CD4-positive, alpha-beta memory T cell (primary cell): ENCODE measurements at regions not wholly inside any gene's neighbourhood (a gene's known extent, or its start where the extent isn't known, plus 50 kb on each side); places are given as distances from the start of the nearest gene placed in this dataset.

Source experiments
- CTCF ChIA-PET: fragments of 350-600 bp; sonication (Branson Sonifier 250); formaldehyde crosslinking; loops from one replicate; lab custom pipeline; 2021; ENCODE audit warnings: inconsistent platforms; ENCODE audit not compliant: partially characterized antibody; lab: Charles Lee
- POLR2A ChIA-PET: fragments of 350-600 bp; sonication (Branson Sonifier 250); formaldehyde crosslinking; loops from one replicate; lab custom pipeline; 2021; ENCODE audit not compliant: partially characterized antibody; lab: Charles Lee
- DNase-seq, 5 donors: peaks; one replicate each; pipeline versions ENCODE4 v3.0.0 to v3.0.0-alpha.2; 2020 to 2022; ENCODE audit warnings: mixed read lengths in 1 of 5
- H3K27ac ChIP-seq: one replicate; pipeline ENCODE4 v1.7.0; 2013; ENCODE audit warnings: low read depth, low read length
- H3K27me3 ChIP-seq: 2 replicates; pipeline ENCODE4 v1.7.0; 2013; ENCODE audit warnings: mild to moderate bottlenecking, low read length, moderate library complexity; ENCODE audit not compliant: insufficient read depth
- H3K36me3 ChIP-seq: 2 replicates; pipeline ENCODE4 v1.7.0; 2013; ENCODE audit warnings: mild to moderate bottlenecking, low read length, moderate library complexity; ENCODE audit not compliant: insufficient read depth
- H3K4me1 ChIP-seq: 2 replicates; pipeline ENCODE4 v1.7.0; 2013; ENCODE audit warnings: mild to moderate bottlenecking, low read length, moderate library complexity; ENCODE audit not compliant: insufficient read depth
- H3K4me3 ChIP-seq, 2 donors: one replicate each; pipeline ENCODE4 v1.7.0; 2013; ENCODE audit warnings: low read length in 2 of 2, mild to moderate bottlenecking in 1 of 2
- H3K9me3 ChIP-seq, 2 donors: one replicate each; pipeline ENCODE4 v1.7.0; 2013; ENCODE audit warnings: low read length in 2 of 2, control low read depth in 1 of 2; ENCODE audit not compliant: control insufficient read depth in 1 of 2
- H3K27ac Mint-ChIP-seq, 7 donors: one replicate each; pipeline ENCODE4 v1.8.0; 2020 to 2021; ENCODE audit warnings: mixed read lengths in 7 of 7, mild to moderate bottlenecking in 6 of 7, inconsistent platforms in 3 of 7, moderate library complexity in 3 of 7
- H3K27me3 Mint-ChIP-seq, 2 donors: one replicate each; pipeline ENCODE4 v1.8.0; 2020 to 2021; ENCODE audit warnings: mixed read lengths in 2 of 2
- H3K36me3 Mint-ChIP-seq, 2 donors: one replicate each; pipeline ENCODE4 v1.8.0; 2020 to 2021; ENCODE audit warnings: mixed read lengths in 2 of 2, inconsistent platforms in 1 of 2, mild to moderate bottlenecking in 1 of 2
- H3K4me1 Mint-ChIP-seq, 4 donors: one replicate each; pipeline ENCODE4 v1.8.0; 2020 to 2021; ENCODE audit warnings: mixed read lengths in 4 of 4, mild to moderate bottlenecking in 1 of 4
- H3K4me3 Mint-ChIP-seq, 8 donors: one replicate each; pipeline ENCODE4 v1.8.0; 2020 to 2021; ENCODE audit warnings: mixed read lengths in 8 of 8, mild to moderate bottlenecking in 7 of 8, moderate library complexity in 6 of 8, inconsistent platforms in 3 of 8
- H3K9me3 Mint-ChIP-seq, 8 donors: one replicate each; pipeline ENCODE4 v1.8.0; 2020 to 2021; ENCODE audit warnings: mixed read lengths in 8 of 8, mild to moderate bottlenecking in 5 of 8, inconsistent platforms in 3 of 8, moderate library complexity in 1 of 8
- intact Hi-C: fragments of 100-400 bp; cut with micrococcal nuclease; formaldehyde crosslinking; loops from one replicate; pipeline ENCODE4 v1.15.1; 2023

GRCh38 chr3:178042376-178042775, 493.9 kb upstream of the KCNMB2 start:
- Mint-ChIP-seq H3K27me3 (peaks cover 0 to 3% of the 10 kb centered on the region in 2 donors), H3K27ac (no peak overlapping the region), H3K36me3 (no peaks in the 10 kb centered on the region), H3K9me3 (peaks cover 0 to 9% (median 0%) of the 10 kb centered on the region in 8 donors), H3K4me1 (peaks cover 0 to 3% (median 2%) of the 10 kb centered on the region in 4 donors), H3K4me3 (no peak overlapping the region)
- Histone ChIP-seq H3K4me3 (no peak overlapping the region), H3K36me3 (no peaks in the 10 kb centered on the region), H3K4me1 (no peaks in the 10 kb centered on the region), H3K27me3 (no peaks in the 10 kb centered on the region), H3K27ac (no peak overlapping the region), H3K9me3 (no peaks in the 10 kb centered on the region)
- intact Hi-C loops, result no loop called here
- no peak for DNase-seq
- POLR2A ChIA-PET, result no interaction called here
- CTCF ChIA-PET, result no interaction called here

- H3K36me3 ChIP-seq, result no peaks in the 10 kb centered on the region
- H3K27ac ChIP-seq, result no peak overlapping the region
- intact Hi-C loops, result no loop called here
- Mint-ChIP-seq H3K4me1 (peaks cover 0 to 4% (median 2%) of the 10 kb centered on the region in 4 donors), H3K4me3 (no peak overlapping the region), H3K27ac (no peak overlapping the region), H3K9me3 (peaks cover 0 to 9% (median 0%) of the 10 kb centered on the region in 8 donors), H3K36me3 (no peaks in the 10 kb centered on the region), H3K27me3 (no peaks in the 10 kb centered on the region)
- CTCF ChIA-PET, result no interaction called here
- H3K4me1 ChIP-seq, result no peaks in the 10 kb centered on the region
- no peaks in the 10 kb centered on the region for H3K9me3 ChIP-seq
- no peak overlapping the region for H3K4me3 ChIP-seq
- no peaks in the 10 kb centered on the region for H3K27me3 ChIP-seq
- POLR2A ChIA-PET, result no interaction called here
- no peak for DNase-seq
Observed at GRCh38 chr3:178043084-178043483, 493.2 kb upstream of the KCNMB2 start.

- H3K4me1 ChIP-seq, result no peaks in the 10 kb centered on the region
- H3K4me3 ChIP-seq, result no peak overlapping the region
- no peak for DNase-seq
- Mint-ChIP-seq H3K4me1 (peaks cover 0 to 4% (median 2%) of the 10 kb centered on the region in 4 donors), H3K27me3 (no peaks in the 10 kb centered on the region), H3K27ac (no peak overlapping the region), H3K4me3 (no peak overlapping the region), H3K36me3 (no peaks in the 10 kb centered on the region), H3K9me3 (peaks cover 0 to 9% (median 0%) of the 10 kb centered on the region in 8 donors)
- H3K9me3 ChIP-seq, result no peaks in the 10 kb centered on the region
- ChIA-PET CTCF (no interaction called here), POLR2A (no interaction called here)
- intact Hi-C loops, result no loop called here
- no peak overlapping the region for H3K27ac ChIP-seq
- no peaks in the 10 kb centered on the region for H3K36me3 ChIP-seq
- H3K27me3 ChIP-seq, result no peaks in the 10 kb centered on the region
Observed at GRCh38 chr3:178044320-178044719, 491.9 kb upstream of the KCNMB2 start.

GRCh38 chr3:178047496-178047895, 488.7 kb upstream of the KCNMB2 start:
- Mint-ChIP-seq H3K27ac (no peak overlapping the region), H3K4me3 (no peak overlapping the region), H3K27me3 (no peaks in the 10 kb centered on the region), H3K36me3 (no peaks in the 10 kb centered on the region), H3K9me3 (peaks cover 0 to 6% (median 0%) of the 10 kb centered on the region in 8 donors), H3K4me1 (peaks cover 0 to 4% (median 2%) of the 10 kb centered on the region in 4 donors)
- POLR2A ChIA-PET, result no interaction called here
- intact Hi-C loops, result no loop called here
- Histone ChIP-seq H3K27me3 (no peaks in the 10 kb centered on the region), H3K9me3 (no peaks in the 10 kb centered on the region), H3K36me3 (no peaks in the 10 kb centered on the region), H3K4me3 (no peak overlapping the region), H3K4me1 (no peaks in the 10 kb centered on the region), H3K27ac (no peak overlapping the region)
- DNase-seq, result no peak
- CTCF ChIA-PET, result no interaction called here

- H3K4me1 ChIP-seq, result no peaks in the 10 kb centered on the region
- POLR2A ChIA-PET, result no interaction called here
- H3K27ac ChIP-seq, result no peak overlapping the region
- no peaks in the 10 kb centered on the region for H3K36me3 Mint-ChIP-seq
- peaks cover 0 to 5% (median 0%) of the 10 kb centered on the region in 8 donors for H3K9me3 Mint-ChIP-seq
- no peak for DNase-seq
- H3K36me3 ChIP-seq, result no peaks in the 10 kb centered on the region
- H3K4me3 Mint-ChIP-seq, result no peak overlapping the region
- CTCF ChIA-PET, result no interaction called here
- intact Hi-C loops, result no loop called here
- no peaks in the 10 kb centered on the region for H3K27me3 Mint-ChIP-seq
- no peak overlapping the region for H3K4me3 ChIP-seq
- no peaks in the 10 kb centered on the region for H3K27me3 ChIP-seq
- no peak overlapping the region for H3K27ac Mint-ChIP-seq
- no peaks in the 10 kb centered on the region for H3K9me3 ChIP-seq
- H3K4me1 Mint-ChIP-seq, result peaks cover 0 to 4% (median 2%) of the 10 kb centered on the region in 4 donors
Observed at GRCh38 chr3:178048768-178049167, 487.5 kb upstream of the KCNMB2 start.

- Mint-ChIP-seq H3K27ac (no peak overlapping the region), H3K27me3 (no peaks in the 10 kb centered on the region), H3K36me3 (no peaks in the 10 kb centered on the region), H3K4me1 (no peaks in the 10 kb centered on the region), H3K4me3 (peak overlapping the region in 1 of 8 donors; percentile 11), H3K9me3 (peaks cover 0 to 2% (median 0%) of the 10 kb centered on the region in 8 donors)
- ChIA-PET POLR2A (no interaction called here), CTCF (no interaction called here)
- H3K4me3 ChIP-seq, result no peak overlapping the region
- H3K27me3 ChIP-seq, result no peaks in the 10 kb centered on the region
- intact Hi-C loops, result no loop called here
- H3K4me1 ChIP-seq, result no peaks in the 10 kb centered on the region
- H3K27ac ChIP-seq, result no peak overlapping the region
- no peaks in the 10 kb centered on the region for H3K36me3 ChIP-seq
- no peaks in the 10 kb centered on the region for H3K9me3 ChIP-seq
- DNase-seq, result no peak
Observed at GRCh38 chr3:178054471-178054870, 481.8 kb upstream of the KCNMB2 start.

GRCh38 chr3:178055939-178056338, 480.3 kb upstream of the KCNMB2 start:
- intact Hi-C loops, result no loop called here
- DNase-seq, result no peak
- POLR2A ChIA-PET, result no interaction called here
- Histone ChIP-seq H3K36me3 (no peaks in the 10 kb centered on the region), H3K27ac (no peak overlapping the region), H3K4me1 (no peaks in the 10 kb centered on the region), H3K4me3 (no peak overlapping the region), H3K9me3 (no peaks in the 10 kb centered on the region), H3K27me3 (no peaks in the 10 kb centered on the region)
- Mint-ChIP-seq H3K36me3 (no peaks in the 10 kb centered on the region), H3K9me3 (peaks cover 0 to 2% (median 0%) of the 10 kb centered on the region in 8 donors), H3K4me1 (no peaks in the 10 kb centered on the region), H3K27ac (no peak overlapping the region), H3K27me3 (no peaks in the 10 kb centered on the region), H3K4me3 (no peak overlapping the region)
- CTCF ChIA-PET, result no interaction called here

GRCh38 chr3:178056868-178057267, 479.4 kb upstream of the KCNMB2 start:
- H3K9me3 Mint-ChIP-seq, result peaks cover 0 to 2% (median 0%) of the 10 kb centered on the region in 8 donors
- H3K36me3 Mint-ChIP-seq, result no peaks in the 10 kb centered on the region
- DNase-seq, result no peak
- Histone ChIP-seq H3K4me1 (no peaks in the 10 kb centered on the region), H3K36me3 (no peaks in the 10 kb centered on the region), H3K4me3 (no peak overlapping the region), H3K27me3 (no peaks in the 10 kb centered on the region), H3K9me3 (no peaks in the 10 kb centered on the region), H3K27ac (no peak overlapping the region)
- intact Hi-C loops, result no loop called here
- H3K4me3 Mint-ChIP-seq, result no peak overlapping the region
- H3K4me1 Mint-ChIP-seq, result no peaks in the 10 kb centered on the region
- ChIA-PET CTCF (interaction anchor here (0.6 kb wide), 1 partner anchor 1651 kb away, joined by 3 read pairs; no protein-coding TSS in a partner anchor), POLR2A (no interaction called here)
- no peak overlapping the region for H3K27ac Mint-ChIP-seq
- no peaks in the 10 kb centered on the region for H3K27me3 Mint-ChIP-seq
